Heart left ventricle (tissue), 16 donors: ENCODE measurements at regions not wholly inside any gene's neighbourhood (a gene's known extent, or its start where the extent isn't known, plus 50 kb on each side); places are given as distances from the start of the nearest gene placed in this dataset.

Source experiments
- ATAC-seq, 4 donors: fragments of 200-7000 bp; cut with Tn5 transposase; one replicate each; pipeline ENCODE4 v1.9.1; 2020 to 2022; ENCODE audit warnings: moderate library complexity in 4 of 4, mild to moderate bottlenecking in 3 of 4, moderate number of reproducible peaks in 1 of 4
- DNase-seq, 5 donors: peaks; one replicate each; pipeline ENCODE4 v3.0.0-alpha.2; 2020
- H3K27ac ChIP-seq, 12 donors: fragments of 200-600 bp; sonication (generic) in 4 of 12; one replicate each; pipeline versions ENCODE4 v1.5.0 to v1.8.0; 2016 to 2022; ENCODE audit warnings: mild to moderate bottlenecking in 2 of 12
- H3K27me3 ChIP-seq, 9 donors: fragments of 200-600 bp; sonication (generic) in 2 of 9; one replicate each; pipeline versions ENCODE4 v1.5.1 to v1.8.0; 2016 to 2022; ENCODE audit warnings: mild to moderate bottlenecking in 3 of 9
- H3K36me3 ChIP-seq, 9 donors: fragments of 200-600 bp; sonication (generic) in 2 of 9; one replicate each; pipeline versions ENCODE4 v1.5.0 to v1.8.0; 2018 to 2022; ENCODE audit warnings: mild to moderate bottlenecking in 2 of 9
- H3K4me1 ChIP-seq, 12 donors: fragments of 200-600 bp; sonication (generic) in 4 of 12; one replicate each; pipeline versions ENCODE4 v1.5.0 to v1.8.0; 2016 to 2022; ENCODE audit warnings: mild to moderate bottlenecking in 3 of 12
- H3K4me3 ChIP-seq, 12 donors: fragments of 200-600 bp; sonication (generic) in 4 of 12; one replicate each; pipeline versions ENCODE4 v1.5.0 to v1.8.0; 2017 to 2022; ENCODE audit warnings: mild to moderate bottlenecking in 9 of 12, moderate library complexity in 4 of 12
- H3K9me3 ChIP-seq, 12 donors: fragments of 200-600 bp; sonication (generic) in 4 of 12; one replicate each; pipeline versions ENCODE4 v1.5.0 to v1.8.0; 2016 to 2022; ENCODE audit warnings: mild to moderate bottlenecking in 1 of 12
- POLR2A ChIP-seq, 2 donors: fragments of 450-650 bp; IDR thresholded peaks; one replicate each; pipeline ENCODE4 v1.6.1; 2017; ENCODE audit warnings: antibody characterized with exemption in 2 of 2, mild to moderate bottlenecking in 2 of 2, moderate library complexity in 2 of 2
- WGBS, 4 donors: extraction: QIAGEN DNeasy Blood & Tissue Kit in 2 of 4; methylation state at CpG; one replicate each; pipeline versions ENCODE4 v1.1.5 to v1.1.7; 2013 to 2018; 5-methylcytosine and 5-hydroxymethylcytosine counted together
- intact Hi-C, 10 donors: fragments of 100-400 bp; cut with DNase I; formaldehyde crosslinking; loops; one replicate each; pipeline versions ENCODE4 v1.11.1 to v1.14.2; 2022
- TF ChIP-seq, protein P1 (sequence below), 12 donors: fragments of 200-600 bp; sonication (generic) in 4 of 12; IDR thresholded peaks; one replicate each; pipeline versions ENCODE4 v1.5.0 to v1.8.0; 2018 to 2022; ENCODE audit warnings: antibody characterized with exemption in 12 of 12, mild to moderate bottlenecking in 5 of 12
- donor health status: ischemic (EF 13 %, LVEDD 7.1; RV severe dilation, severe dysfunction).
- donor health status: healthy with polysubstance abuse.
- donor health status: DM: no; HTN: yes; CAD: no.
- donor health status: DM: no; HTN: no; CAD: no.
- donor health status: ischemic (EF 25% LVEDD 6.9; RV normal size, moderate dysfunction).
- donor health status: ischemic (EF 25% LVEDD 5.7; RV mildly dilated, moderate dysfunction).
- donor health status: healthy.
- donor health status: DM: yes; HTN: yes; CAD: no.
- donor health status: ischemic (EF 35%, LVEDD 5.7; RV mildly dilated, moderate dysfunction).
- donor health status: nonischemic (EF 11% LVEDD 7.7; RV severe dilation, severe dysfunction).
- donor health status: DM: yes; HTN: yes; CAD: no.
- donor health status: PGD.
- donor health status: ischemic (EF 29% LVEDD 5.4; RV normal size, mild dysfunction).
- donor health status: nonischemic (EF 23%, LVEDD 6.1; RV moderate dilation, normal function).

DNA sequence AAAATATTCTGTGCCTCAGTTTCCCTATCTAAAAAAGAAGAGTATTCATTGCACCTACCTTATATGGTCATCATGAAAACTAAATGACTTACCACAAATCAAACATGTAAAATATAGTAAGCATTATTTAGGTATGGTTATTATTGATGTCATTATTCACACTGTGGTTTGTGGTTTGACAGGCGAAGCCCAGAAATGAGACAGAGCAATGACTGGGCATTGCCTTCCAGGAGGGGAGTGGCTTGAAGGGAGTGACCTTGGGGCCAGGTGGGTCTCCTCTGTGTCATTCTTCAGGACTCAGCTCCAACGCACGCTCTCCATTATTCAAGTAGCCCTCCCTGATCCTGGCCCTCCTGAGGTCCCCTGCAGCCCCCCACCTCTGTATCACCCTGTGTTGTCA lies 133.7 kb downstream of the DMRTA2 start:
- Histone ChIP-seq H3K4me3 (no peak overlapping the region), H3K36me3 (no peaks in the 10 kb centered on the region), H3K4me1 (no peaks in the 10 kb centered on the region), H3K27me3 (peaks cover 0 to 6% (median 0%) of the 10 kb centered on the region in 9 donors), H3K27ac (no peak overlapping the region), H3K9me3 (no peaks in the 10 kb centered on the region)
- no peak for ATAC-seq
- no peak for DNase-seq
- TF ChIP-seq, protein P1, sequence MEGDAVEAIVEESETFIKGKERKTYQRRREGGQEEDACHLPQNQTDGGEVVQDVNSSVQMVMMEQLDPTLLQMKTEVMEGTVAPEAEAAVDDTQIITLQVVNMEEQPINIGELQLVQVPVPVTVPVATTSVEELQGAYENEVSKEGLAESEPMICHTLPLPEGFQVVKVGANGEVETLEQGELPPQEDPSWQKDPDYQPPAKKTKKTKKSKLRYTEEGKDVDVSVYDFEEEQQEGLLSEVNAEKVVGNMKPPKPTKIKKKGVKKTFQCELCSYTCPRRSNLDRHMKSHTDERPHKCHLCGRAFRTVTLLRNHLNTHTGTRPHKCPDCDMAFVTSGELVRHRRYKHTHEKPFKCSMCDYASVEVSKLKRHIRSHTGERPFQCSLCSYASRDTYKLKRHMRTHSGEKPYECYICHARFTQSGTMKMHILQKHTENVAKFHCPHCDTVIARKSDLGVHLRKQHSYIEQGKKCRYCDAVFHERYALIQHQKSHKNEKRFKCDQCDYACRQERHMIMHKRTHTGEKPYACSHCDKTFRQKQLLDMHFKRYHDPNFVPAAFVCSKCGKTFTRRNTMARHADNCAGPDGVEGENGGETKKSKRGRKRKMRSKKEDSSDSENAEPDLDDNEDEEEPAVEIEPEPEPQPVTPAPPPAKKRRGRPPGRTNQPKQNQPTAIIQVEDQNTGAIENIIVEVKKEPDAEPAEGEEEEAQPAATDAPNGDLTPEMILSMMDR (IDR thresholded peaks at IDR 0.05) = no peak
- TF ChIP-seq POLR2A (IDR thresholded peaks at IDR 0.05) = no peak
- 77 to 92% (median 85%) methylated on average over 3 of the region's 3 CpGs for WGBS, 4 donors
- intact Hi-C loops = no loop called here

DNA sequence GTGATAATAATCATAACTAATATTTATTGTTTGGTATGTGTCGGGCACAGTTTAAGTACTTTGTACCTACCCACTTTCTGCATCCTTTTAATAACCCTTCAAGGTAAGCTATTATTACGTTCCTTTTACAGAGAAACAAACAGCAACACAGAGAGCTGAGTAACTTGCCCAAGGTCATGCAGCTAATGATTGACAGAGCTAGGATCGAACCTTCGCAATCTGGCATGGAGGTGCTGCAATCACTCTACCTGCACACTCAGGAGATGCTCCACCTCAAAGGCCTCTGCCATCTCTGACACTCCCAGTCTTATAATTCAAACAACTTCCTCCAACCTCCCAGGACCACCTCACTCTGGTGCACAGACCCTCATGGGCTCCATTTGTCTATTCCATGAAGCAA lies 137.2 kb downstream of the DMRTA2 start:
- intact Hi-C loops = no loop called here
- Histone ChIP-seq H3K27ac (no peak overlapping the region), H3K9me3 (no peaks in the 10 kb centered on the region), H3K4me1 (no peaks in the 10 kb centered on the region), H3K36me3 (no peaks in the 10 kb centered on the region), H3K4me3 (no peak overlapping the region), H3K27me3 (peaks cover 0 to 10% (median 0%) of the 10 kb centered on the region in 9 donors)
- no peak for DNase-seq
- WGBS, 4 donors = 84 to 87% (median 86%) methylated on average over 4 of the region's 4 CpGs
- no peak for ATAC-seq
- TF ChIP-seq POLR2A (IDR thresholded peaks at IDR 0.05) = no peak
- TF ChIP-seq, protein P1 (IDR thresholded peaks at IDR 0.05) = no peak

DNA sequence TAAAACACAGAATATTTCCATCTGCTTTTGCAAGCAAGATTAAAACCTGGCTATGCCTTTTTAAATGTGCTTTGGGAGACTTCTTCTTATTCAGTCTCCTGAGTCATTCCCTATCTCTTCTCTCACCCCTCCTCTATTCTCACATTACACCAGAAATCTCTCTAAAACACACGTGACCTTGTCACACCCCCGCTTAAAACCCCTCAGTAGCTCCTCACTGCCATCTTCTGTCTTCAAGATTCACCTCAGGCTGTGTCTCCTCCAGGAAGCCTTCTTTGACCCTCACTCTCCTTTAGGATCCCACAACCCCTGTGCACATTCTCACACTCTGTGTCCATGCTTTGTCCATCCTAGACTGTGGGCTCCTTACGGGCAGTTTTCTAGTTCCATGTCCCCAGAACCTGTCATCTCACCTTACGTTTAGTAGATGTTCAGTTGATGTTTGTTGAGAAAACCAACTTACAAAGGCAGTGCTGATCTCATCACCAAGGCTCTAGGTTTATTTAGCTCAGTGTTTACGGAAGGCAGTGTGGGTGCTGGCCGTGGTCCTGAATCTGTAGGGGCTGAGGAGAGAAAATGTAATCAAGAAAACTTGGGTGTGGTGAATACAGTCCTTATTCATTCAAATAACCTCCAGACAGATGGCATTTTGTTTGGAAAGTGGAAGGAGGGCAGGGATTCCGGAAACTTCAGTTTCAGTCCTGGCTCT lies 143.5 kb downstream of the DMRTA2 start:
- Histone ChIP-seq H3K27me3 (peaks cover 0 to 28% (median 0%) of the 10 kb centered on the region in 9 donors), H3K4me3 (no peak overlapping the region), H3K36me3 (no peaks in the 10 kb centered on the region), H3K4me1 (no peaks in the 10 kb centered on the region), H3K27ac (no peak overlapping the region), H3K9me3 (no peaks in the 10 kb centered on the region)
- ATAC-seq = no peak
- WGBS, 4 donors = 13 to 21% (median 15%) methylated on average over 7 of the region's 7 CpGs
- intact Hi-C loops = no loop called here
- no peak for TF ChIP-seq POLR2A (IDR thresholded peaks at IDR 0.05)
- TF ChIP-seq, protein P1 (IDR thresholded peaks at IDR 0.05) = no peak
- DNase-seq = no peak

DNA sequence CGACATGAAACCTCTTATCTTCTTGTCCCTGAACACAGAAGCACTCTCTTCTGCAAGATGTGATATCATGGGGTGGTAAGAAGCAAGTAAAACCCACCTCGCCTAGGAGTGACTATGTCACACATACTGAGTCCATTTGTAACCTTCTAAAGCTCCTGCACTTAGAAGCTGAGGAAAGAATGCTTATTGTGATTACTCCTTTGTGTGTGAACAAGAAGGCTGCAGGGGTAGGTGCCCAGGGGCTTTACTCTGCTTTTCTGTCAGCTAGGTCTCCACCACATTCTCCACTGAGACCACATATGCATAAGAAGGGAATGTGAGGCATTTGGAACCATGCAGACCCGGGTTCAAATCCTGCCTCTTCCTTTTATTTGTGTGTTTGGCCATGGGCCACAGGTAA lies 144.3 kb downstream of the DMRTA2 start:
- ATAC-seq = no peak
- intact Hi-C loops = no loop called here
- WGBS, 4 donors = 29 to 40% (median 37%) methylated on average over 3 of the region's 3 CpGs

More for the DNA sequence above, 144.3 kb downstream of the DMRTA2 start:
- TF ChIP-seq, protein P1 (IDR thresholded peaks at IDR 0.05) = no peak
- H3K27ac ChIP-seq = no peak overlapping the region
- no peaks in the 10 kb centered on the region for H3K4me1 ChIP-seq
- peaks cover 0 to 26% (median 0%) of the 10 kb centered on the region in 9 donors for H3K27me3 ChIP-seq
- H3K4me3 ChIP-seq = no peak overlapping the region
- no peak for DNase-seq
- no peaks in the 10 kb centered on the region for H3K9me3 ChIP-seq
- no peaks in the 10 kb centered on the region for H3K36me3 ChIP-seq
